HEK293 (cell line): ENCODE measurements at regions not wholly inside any gene's neighbourhood (a gene's known extent, or its start where the extent isn't known, plus 50 kb on each side); places are given as distances from the start of the nearest gene placed in this dataset.

ENCODE experiments used
- BCL11A ChIP-seq: fragments of 450-650 bp; formaldehyde crosslinking; IDR thresholded peaks from 2 replicates; pipeline ENCODE4 v1.5.1; 2016; ENCODE audit warnings: low read depth, missing biosample characterization, missing genetic modification characterization
- CTCF ChIP-seq: fragments of 450-650 bp; formaldehyde crosslinking; IDR thresholded peaks from 2 replicates; pipeline ENCODE4 v1.5.1; 2016; ENCODE audit warnings: missing biosample characterization, missing genetic modification characterization
- MYNN ChIP-seq: fragments of 450-650 bp; formaldehyde crosslinking; IDR thresholded peaks from 2 replicates; pipeline ENCODE4 v1.5.1; 2016; ENCODE audit warnings: missing biosample characterization, missing genetic modification characterization, borderline replicate concordance
- PRDM4 ChIP-seq: fragments of 450-650 bp; formaldehyde crosslinking; IDR thresholded peaks from 2 replicates; pipeline ENCODE4 v1.5.1; 2017; ENCODE audit warnings: missing biosample characterization, missing genetic modification characterization
- TSHZ1 ChIP-seq: fragments of 450-650 bp; formaldehyde crosslinking; IDR thresholded peaks from 2 replicates; pipeline ENCODE4 v1.5.1; 2016; ENCODE audit warnings: missing biosample characterization, missing genetic modification characterization, borderline replicate concordance
- ZBTB10 ChIP-seq: fragments of 450-650 bp; formaldehyde crosslinking; IDR thresholded peaks from 2 replicates; pipeline ENCODE4 v1.5.1; 2016; ENCODE audit warnings: missing biosample characterization, missing genetic modification characterization
- ZBTB26 ChIP-seq: fragments of 450-650 bp; formaldehyde crosslinking; optimal IDR thresholded peaks from 2 replicates; pipeline ENCODE3; 2016; ENCODE audit warnings: missing biosample characterization, mild to moderate bottlenecking, missing genetic modification characterization
- ZBTB44 ChIP-seq: fragments of 450-650 bp; IDR thresholded peaks from 2 replicates; pipeline ENCODE4 v1.5.1; 2018; ENCODE audit warnings: missing biosample characterization, mild to moderate bottlenecking, missing genetic modification characterization
- ZBTB8A ChIP-seq: fragments of 450-650 bp; formaldehyde crosslinking; IDR thresholded peaks from 2 replicates; pipeline ENCODE4 v1.5.1; 2016; ENCODE audit warnings: missing biosample characterization, missing genetic modification characterization
- ZFP3 ChIP-seq: fragments of 450-650 bp; formaldehyde crosslinking; IDR thresholded peaks from 2 replicates; pipeline ENCODE4 v1.5.1; 2016; ENCODE audit warnings: low read depth, missing biosample characterization, missing genetic modification characterization
- ZNF549 ChIP-seq: fragments of 450-650 bp; IDR thresholded peaks from 2 replicates; pipeline ENCODE4 v1.5.1; 2018; ENCODE audit warnings: missing biosample characterization, missing genetic modification characterization, mild to moderate bottlenecking, inconsistent platforms, moderate library complexity
- ZNF677 ChIP-seq: fragments of 450-650 bp; IDR thresholded peaks from 2 replicates; pipeline ENCODE4 v1.5.0; 2018; ENCODE audit warnings: missing biosample characterization, mild to moderate bottlenecking, missing genetic modification characterization, moderate library complexity
- ZNF704 ChIP-seq: fragments of 450-650 bp; formaldehyde crosslinking; IDR thresholded peaks from 2 replicates; pipeline ENCODE4 v1.5.1; 2016; ENCODE audit warnings: missing biosample characterization, missing genetic modification characterization

GRCh38 chr9:106723926-106724325 lies 139.0 kb upstream of the ZNF462 start:
- no peak for TF ChIP-seq ZBTB26 (tag by site-specific recombination)
- no peak for TF ChIP-seq PRDM4 (tag by site-specific recombination)
- TF ChIP-seq ZBTB10 (tag by site-specific recombination) = no peak
- TF ChIP-seq CTCF = no peak
- no peak for TF ChIP-seq ZNF549 (tag by site-specific recombination)
- TF ChIP-seq BCL11A (tag by site-specific recombination) = no peak
- TF ChIP-seq ZFP3 (tag by site-specific recombination) = no peak
- no peak for TF ChIP-seq ZNF704 (tag by site-specific recombination)
- TF ChIP-seq ZBTB44 (tag by site-specific recombination) = no peak
- TF ChIP-seq ZNF677 = no peak
- TF ChIP-seq MYNN (tag by site-specific recombination) = no peak
- TF ChIP-seq ZBTB8A (tag by site-specific recombination) = no peak
- no peak for TF ChIP-seq TSHZ1 (tag by site-specific recombination)
